Calu3 (cell line): ENCODE measurements at regions not wholly inside any gene's neighbourhood (a gene's known extent, or its start where the extent isn't known, plus 50 kb on each side); places are given as distances from the start of the nearest gene placed in this dataset.

Source experiments
- BruUV-seq: library from RNA; stranded (reverse); fragments of 400-500 nt; replicated peaks from 2 replicates; lab custom pipeline; 2021; lab: Mats Ljungman, UMichigan
- CTCF ChIA-PET: fragments of 300-600 bp; sonication (Branson Sonifier 250); formaldehyde crosslinking; loops from one replicate; lab custom pipeline; 2022; ENCODE audit warnings: antibody characterized with exemption; lab: Charles Lee
- DNase-seq: peaks from one replicate; pipeline ENCODE4 v3.0.0; 2022
- H3K27ac Mint-ChIP-seq: one replicate; pipeline ENCODE4 v1.8.0; 2022; ENCODE audit warnings: mixed read lengths; ENCODE audit not compliant: unreplicated experiment
- H3K27me3 Mint-ChIP-seq: one replicate; pipeline ENCODE4 v1.8.0; 2022; ENCODE audit warnings: mixed read lengths; ENCODE audit not compliant: unreplicated experiment
- H3K36me3 Mint-ChIP-seq: one replicate; pipeline ENCODE4 v1.8.0; 2022; ENCODE audit warnings: mild to moderate bottlenecking, moderate library complexity, mixed read lengths; ENCODE audit not compliant: insufficient read depth, unreplicated experiment
- H3K4me1 Mint-ChIP-seq: one replicate; pipeline ENCODE4 v1.8.0; 2022; ENCODE audit warnings: mild to moderate bottlenecking, low read depth, mixed read lengths; ENCODE audit not compliant: unreplicated experiment
- H3K4me3 Mint-ChIP-seq: one replicate; pipeline ENCODE4 v1.8.0; 2022; ENCODE audit warnings: mild to moderate bottlenecking, low read depth, moderate library complexity, mixed read lengths; ENCODE audit not compliant: unreplicated experiment
- H3K9me3 Mint-ChIP-seq: one replicate; pipeline ENCODE4 v1.8.0; 2022; ENCODE audit warnings: low read depth, mixed read lengths; ENCODE audit not compliant: unreplicated experiment
- intact Hi-C: fragments of 100-400 bp; cut with micrococcal nuclease; formaldehyde crosslinking; loops from one replicate; pipeline ENCODE4 v1.10.0; 2022; ENCODE audit not compliant: unreplicated experiment
- TF ChIP-seq, protein P1 (sequence below): fragments of 200-600 bp; IDR thresholded peaks from one replicate; pipeline ENCODE4 v1.8.0; 2022; ENCODE audit warnings: antibody characterized with exemption; ENCODE audit not compliant: unreplicated experiment

DNA sequence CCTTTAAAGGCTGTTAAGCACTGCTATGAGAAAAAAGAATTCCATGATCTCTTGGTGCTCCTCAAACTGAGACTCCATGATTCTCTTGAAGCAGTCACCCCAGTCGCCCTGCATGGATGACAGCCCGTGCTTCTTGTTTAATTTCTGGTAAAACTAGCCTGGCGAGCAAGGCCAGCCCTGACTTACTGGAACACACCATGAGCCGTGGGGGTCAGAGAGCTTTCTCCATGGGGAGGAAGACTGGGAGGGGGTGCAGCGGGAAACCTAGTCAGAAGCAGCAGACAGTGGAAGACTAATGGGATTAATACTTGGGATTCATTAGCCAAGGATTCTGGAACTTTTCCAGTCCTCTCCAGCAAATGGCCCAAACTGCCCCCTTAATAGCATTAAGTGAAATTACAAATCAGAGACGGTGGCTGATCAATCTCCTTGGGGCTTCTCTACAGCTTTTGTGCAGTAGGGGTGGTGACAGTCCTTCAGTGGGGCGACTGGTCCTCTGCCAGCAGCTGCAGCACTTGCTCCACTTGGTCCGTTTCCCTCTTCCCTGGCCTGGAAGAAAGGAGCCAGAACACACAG is 57.2 kb upstream of the LRRN2 start:
- no peaks in the 10 kb centered on the region for H3K4me1 Mint-ChIP-seq
- no TSS peak for BruUV-seq
- H3K27me3 Mint-ChIP-seq = peaks cover 64% of the 10 kb centered on the region
- no peak overlapping the region for H3K4me3 Mint-ChIP-seq
- H3K27ac Mint-ChIP-seq = no peak overlapping the region
- intact Hi-C loops = no loop called here
- no peaks in the 10 kb centered on the region for H3K9me3 Mint-ChIP-seq
- no peaks in the 10 kb centered on the region for H3K36me3 Mint-ChIP-seq
- TF ChIP-seq, protein P1, sequence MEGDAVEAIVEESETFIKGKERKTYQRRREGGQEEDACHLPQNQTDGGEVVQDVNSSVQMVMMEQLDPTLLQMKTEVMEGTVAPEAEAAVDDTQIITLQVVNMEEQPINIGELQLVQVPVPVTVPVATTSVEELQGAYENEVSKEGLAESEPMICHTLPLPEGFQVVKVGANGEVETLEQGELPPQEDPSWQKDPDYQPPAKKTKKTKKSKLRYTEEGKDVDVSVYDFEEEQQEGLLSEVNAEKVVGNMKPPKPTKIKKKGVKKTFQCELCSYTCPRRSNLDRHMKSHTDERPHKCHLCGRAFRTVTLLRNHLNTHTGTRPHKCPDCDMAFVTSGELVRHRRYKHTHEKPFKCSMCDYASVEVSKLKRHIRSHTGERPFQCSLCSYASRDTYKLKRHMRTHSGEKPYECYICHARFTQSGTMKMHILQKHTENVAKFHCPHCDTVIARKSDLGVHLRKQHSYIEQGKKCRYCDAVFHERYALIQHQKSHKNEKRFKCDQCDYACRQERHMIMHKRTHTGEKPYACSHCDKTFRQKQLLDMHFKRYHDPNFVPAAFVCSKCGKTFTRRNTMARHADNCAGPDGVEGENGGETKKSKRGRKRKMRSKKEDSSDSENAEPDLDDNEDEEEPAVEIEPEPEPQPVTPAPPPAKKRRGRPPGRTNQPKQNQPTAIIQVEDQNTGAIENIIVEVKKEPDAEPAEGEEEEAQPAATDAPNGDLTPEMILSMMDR = no peak
- no peak for DNase-seq
- CTCF ChIA-PET = no interaction called here

DNA sequence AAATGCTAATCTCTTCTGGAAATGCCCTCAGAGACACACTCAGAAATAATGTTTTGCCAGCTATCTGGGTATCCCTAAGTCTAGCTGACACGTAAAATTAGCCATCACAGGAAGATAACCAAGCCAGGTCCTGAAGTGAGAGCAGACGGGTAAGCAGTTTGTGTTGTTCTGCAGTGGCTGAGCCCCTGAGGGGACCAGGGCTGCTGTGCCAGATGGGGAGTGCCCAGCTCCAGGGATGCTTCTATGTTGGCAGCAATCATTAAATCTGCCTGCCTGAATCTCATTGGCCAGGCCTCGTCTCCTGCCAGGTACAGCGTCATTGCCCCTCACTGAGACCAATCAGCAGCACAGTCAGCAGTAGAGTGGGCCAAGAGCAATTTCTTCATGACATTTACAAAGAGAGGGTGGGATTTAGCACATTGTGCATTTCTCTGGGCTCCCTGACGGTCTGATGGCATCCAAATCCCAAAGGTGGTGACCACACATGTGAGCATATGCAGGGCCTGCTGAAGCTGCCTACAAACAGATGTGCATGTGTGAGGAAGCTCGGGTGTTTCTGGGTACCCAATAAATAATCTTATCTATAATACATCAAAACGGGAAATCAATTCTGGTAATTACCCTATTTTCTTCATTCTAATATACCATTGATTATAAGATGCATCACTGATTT is 58.7 kb upstream of the LRRN2 start:
- Mint-ChIP-seq H3K27ac (no peak overlapping the region), H3K36me3 (no peaks in the 10 kb centered on the region), H3K27me3 (peaks cover 58% of the 10 kb centered on the region), H3K9me3 (no peaks in the 10 kb centered on the region), H3K4me3 (no peak overlapping the region), H3K4me1 (no peaks in the 10 kb centered on the region)
- CTCF ChIA-PET = interaction anchor here (0.8 to 1.2 kb wide), 3 partner anchors 20 to 134 kb away, joined by 3 to 6 read pairs (median 3); no protein-coding TSS in a partner anchor
- BruUV-seq = no TSS peak
- TF ChIP-seq, protein P1 = no peak
- no peak for DNase-seq
- intact Hi-C loops = no loop called here

DNA sequence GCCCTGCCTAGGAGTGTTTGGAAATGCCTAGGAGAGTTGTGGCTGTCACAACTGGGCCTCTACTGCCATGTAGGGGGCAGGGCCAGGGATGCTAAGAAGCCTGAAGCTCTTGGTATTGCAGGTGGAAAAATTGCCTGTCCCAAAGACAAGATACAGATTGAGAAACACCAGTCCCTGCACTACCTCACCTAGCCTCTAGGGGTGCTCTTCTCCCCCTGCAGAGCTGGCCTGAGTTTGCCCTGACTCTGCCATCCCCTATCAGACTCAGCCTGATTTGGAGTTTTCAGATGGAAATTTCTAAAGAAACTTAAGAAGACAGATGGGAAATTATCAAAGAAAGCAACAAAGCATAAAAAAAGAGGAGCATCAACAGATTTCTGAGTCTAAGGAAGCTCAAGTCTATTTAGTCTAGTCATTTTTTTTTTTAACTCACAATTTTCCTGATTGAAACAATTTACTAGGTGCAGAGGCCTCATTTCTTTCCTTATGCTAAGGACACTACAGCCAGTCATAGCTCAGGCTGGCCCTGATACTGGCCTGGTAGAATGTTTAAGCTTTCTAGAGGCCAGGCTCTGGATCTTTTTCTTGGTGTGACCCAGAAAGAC is 61.4 kb upstream of the LRRN2 start:
- intact Hi-C loops = no loop called here
- CTCF ChIA-PET = interaction anchor here (0.6 to 1.3 kb wide), 11 partner anchors 8 to 814 kb away, joined by 3 to 6 read pairs (median 4); no protein-coding TSS in a partner anchor
- peaks cover 7% of the 10 kb centered on the region for H3K4me1 Mint-ChIP-seq
- BruUV-seq = no TSS peak
- peak; percentile 52 for DNase-seq
- no peaks in the 10 kb centered on the region for H3K36me3 Mint-ChIP-seq
- H3K4me3 Mint-ChIP-seq = no peak overlapping the region
- H3K9me3 Mint-ChIP-seq = no peaks in the 10 kb centered on the region
- peaks cover 73% of the 10 kb centered on the region for H3K27me3 Mint-ChIP-seq
- H3K27ac Mint-ChIP-seq = no peak overlapping the region
- TF ChIP-seq, protein P1 = peak; percentile 95

DNA sequence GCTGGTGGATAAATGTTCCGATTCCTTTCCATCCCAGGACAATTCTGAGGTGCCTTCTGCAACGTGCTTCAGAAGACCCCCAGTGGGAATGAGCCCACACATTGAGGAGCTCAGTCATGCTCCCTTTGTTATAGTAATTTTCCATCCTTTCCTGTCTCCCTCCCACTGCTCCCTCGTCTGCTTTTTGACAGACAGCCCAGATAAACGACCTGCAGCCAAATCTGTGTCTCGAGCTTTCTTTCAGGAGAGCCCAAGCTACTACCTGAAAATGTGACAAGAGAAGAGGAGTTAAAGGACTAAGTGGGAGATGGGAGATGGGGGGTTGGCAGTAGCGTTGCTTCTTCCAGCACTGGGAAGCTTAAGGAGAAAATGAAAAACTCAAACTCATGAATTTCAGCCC is 65.9 kb upstream of the LRRN2 start:
- TF ChIP-seq, protein P1 = no peak
- no peak for DNase-seq
- no peak overlapping the region for H3K27ac Mint-ChIP-seq
- no peak overlapping the region for H3K4me3 Mint-ChIP-seq
- intact Hi-C loops = no loop called here
- BruUV-seq = no TSS peak
- peaks cover 7% of the 10 kb centered on the region for H3K4me1 Mint-ChIP-seq
- H3K9me3 Mint-ChIP-seq = no peaks in the 10 kb centered on the region
- no peaks in the 10 kb centered on the region for H3K36me3 Mint-ChIP-seq
- CTCF ChIA-PET = interaction anchor here (0.6 to 1.8 kb wide), 8 partner anchors 9 to 186 kb away, joined by 3 to 13 read pairs (median 4); no protein-coding TSS in a partner anchor
- H3K27me3 Mint-ChIP-seq = peaks cover 57% of the 10 kb centered on the region
